Keratinocyte (primary cell): ENCODE measurements at regions not wholly inside any gene's neighbourhood (a gene's known extent, or its start where the extent isn't known, plus 50 kb on each side); places are given as distances from the start of the nearest gene placed in this dataset.

Experiments
- DNase-seq: peaks from one replicate; pipeline ENCODE4 v3.0.0-alpha.2; 2011; ENCODE audit warnings: low read depth, missing footprints, low spot score
- FAIRE-seq: peaks from 2 replicates; lab custom pipeline; 2011; peaks lifted over from hg19 to GRCh38; lab: Jason Lieb, UNC
- H2AFZ ChIP-seq: 2 replicates; pipeline ENCODE4 v1.6.0; 2012; ENCODE audit warnings: low read length, control low read depth, inconsistent platforms; ENCODE audit not compliant: control insufficient read depth
- H3K27ac ChIP-seq: 2 replicates; pipeline ENCODE4 v1.5.1; 2011; ENCODE audit warnings: low read length; ENCODE audit not compliant: control insufficient read depth, insufficient read depth
- H3K27me3 ChIP-seq: 3 replicates; pipeline ENCODE4 v1.6.0; 2011; ENCODE audit warnings: low read length; ENCODE audit not compliant: control insufficient read depth, insufficient read depth; ENCODE audit errors: extremely low read depth
- H3K36me3 ChIP-seq, 2 experiments: 2 replicates in 1 of 2; 3 replicates in 1 of 2; pipeline ENCODE4 v1.5.1; 2011; ENCODE audit warnings: low read length in 2 of 2, mild to moderate bottlenecking in 1 of 2; ENCODE audit not compliant: control insufficient read depth in 2 of 2, insufficient read depth in 2 of 2; ENCODE audit errors: extremely low read depth in 1 of 2
- H3K4me1 ChIP-seq: 3 replicates; pipeline ENCODE4 v1.5.1; 2011; ENCODE audit warnings: low read length; ENCODE audit not compliant: control insufficient read depth, insufficient read depth; ENCODE audit errors: extremely low read depth
- H3K4me2 ChIP-seq: 3 replicates; pipeline ENCODE4 v1.6.0; 2011; ENCODE audit warnings: low read depth, low read length; ENCODE audit not compliant: control insufficient read depth, insufficient read depth; ENCODE audit errors: extremely low read depth
- H3K4me3 ChIP-seq, 3 experiments: fragments of 200-600 bp in 1 of 3; sonication (generic) in 1 of 3; 2 replicates in 2 of 3; 3 replicates in 1 of 3; pipeline ENCODE4 v1.5.1; 2011 to 2016; ENCODE audit warnings: low read length in 3 of 3, mild to moderate bottlenecking in 3 of 3, control low read depth in 2 of 3, inconsistent platforms in 1 of 3, low read depth in 1 of 3, mixed read lengths in 1 of 3, mixed run types in 1 of 3, moderate library complexity in 1 of 3; ENCODE audit not compliant: control insufficient read depth in 2 of 3, insufficient read depth in 2 of 3; ENCODE audit errors: extremely low read depth in 1 of 3
- H3K79me2 ChIP-seq: 2 replicates; pipeline ENCODE4 v1.6.0; 2012; ENCODE audit warnings: low read length; ENCODE audit not compliant: control insufficient read depth, insufficient read depth
- H3K9ac ChIP-seq: 3 replicates; pipeline ENCODE4 v1.6.0; 2011; ENCODE audit warnings: low read length; ENCODE audit not compliant: control insufficient read depth, insufficient read depth; ENCODE audit errors: extremely low read depth
- H3K9me1 ChIP-seq: 3 replicates; pipeline ENCODE4 v1.6.0; 2011; ENCODE audit warnings: low read length; ENCODE audit not compliant: control insufficient read depth, insufficient read depth; ENCODE audit errors: extremely low read depth
- H3K9me3 ChIP-seq: 2 replicates; pipeline ENCODE4 v1.5.1; 2012; ENCODE audit warnings: low read depth, low read length; ENCODE audit not compliant: control insufficient read depth
- H4K20me1 ChIP-seq: 3 replicates; pipeline ENCODE4 v1.6.0; 2011; ENCODE audit warnings: low read length; ENCODE audit not compliant: control insufficient read depth, insufficient read depth; ENCODE audit errors: extremely low read depth
- CTCF ChIP-seq, 3 experiments: IDR thresholded peaks in 1 of 3; conservative IDR thresholded peaks in 1 of 3; optimal IDR thresholded peaks in 1 of 3; 2 replicates in 2 of 3; 3 replicates in 1 of 3; pipeline versions ENCODE3 to v1.5.1; 2011; ENCODE audit warnings: low read length in 3 of 3, mild to moderate bottlenecking in 3 of 3, moderate library complexity in 2 of 3, control low read depth in 1 of 3, inconsistent platforms in 1 of 3; ENCODE audit not compliant: insufficient read depth in 2 of 3; ENCODE audit errors: extremely low read depth in 1 of 3
- EZH2 ChIP-seq: IDR thresholded peaks from one replicate; pipeline ENCODE4 v1.6.1; 2012; ENCODE audit warnings: inconsistent platforms, mild to moderate bottlenecking, low read length, moderate library complexity
- dilution Hi-C: fragments of 300-500 bp; cut with MboI; formaldehyde crosslinking; loops from one replicate; pipeline ENCODE4 v1.7.0; 2020; ENCODE audit warnings: low sequenced_read_pairs; ENCODE audit not compliant: extremely low pct_ligation_motif_present

- Histone ChIP-seq H3K4me2 (no peak overlapping the region), H3K9me3 (no peaks in the 10 kb centered on the region), H3K79me2 (no peaks in the 10 kb centered on the region), H3K27me3 (no peaks in the 10 kb centered on the region), H3K4me3 (no peak overlapping the region), H3K9me1 (no peaks in the 10 kb centered on the region), H3K4me1 (no peaks in the 10 kb centered on the region), H3K9ac (no peak overlapping the region), H3K36me3 (no peaks in the 10 kb centered on the region), H3K27ac (no peak overlapping the region), H2AFZ (no peak overlapping the region), H4K20me1 (no peaks in the 10 kb centered on the region)
- FAIRE-seq (no peak), DNase-seq (no peak)
- dilution Hi-C loops = no loop called here
- TF ChIP-seq CTCF (optimal IDR thresholded peaks at IDR 0.05 in 1 of 3, IDR thresholded peaks at IDR 0.05 in 1 of 3, conservative IDR thresholded peaks at IDR 0.05 in 1 of 3; ENCODE audit: extremely low read depth in 1 of 3, insufficient read depth in 2 of 3, low read length in 3 of 3) = no peak
- TF ChIP-seq EZH2 = no peak
These were observed 1165.5 kb upstream of the SLC39A10 start for GRCh38 chr2:194491409-194492115.

GRCh38 chr2:194486326-194486725 is 1170.7 kb upstream of the SLC39A10 start:
- Histone ChIP-seq H3K27ac (no peak overlapping the region), H3K4me3 (no peak overlapping the region), H3K9ac (no peak overlapping the region), H3K9me3 (no peaks in the 10 kb centered on the region), H3K4me1 (no peaks in the 10 kb centered on the region), H2AFZ (no peak overlapping the region), H3K9me1 (no peaks in the 10 kb centered on the region), H3K4me2 (no peak overlapping the region), H4K20me1 (no peaks in the 10 kb centered on the region), H3K27me3 (no peaks in the 10 kb centered on the region), H3K36me3 (no peaks in the 10 kb centered on the region), H3K79me2 (no peaks in the 10 kb centered on the region)
- FAIRE-seq (no peak), DNase-seq (no peak)
- dilution Hi-C loops = no loop called here
- TF ChIP-seq CTCF (optimal IDR thresholded peaks at IDR 0.05 in 1 of 3, IDR thresholded peaks at IDR 0.05 in 1 of 3, conservative IDR thresholded peaks at IDR 0.05 in 1 of 3; ENCODE audit: extremely low read depth in 1 of 3, insufficient read depth in 2 of 3, low read length in 3 of 3) (no peak), EZH2 (no peak)
